Esophagus muscularis mucosa (tissue), 3 donors: ENCODE measurements at regions not wholly inside any gene's neighbourhood (a gene's known extent, or its start where the extent isn't known, plus 50 kb on each side); places are given as distances from the start of the nearest gene placed in this dataset.

ENCODE experiments used
- CTCF ChIP-seq, 3 experiments: fragments of 200-600 bp in 2 of 3; fragments of 450-650 bp in 1 of 3; sonication (generic) in 2 of 3; IDR thresholded peaks; one replicate each; pipeline ENCODE4 v1.5.1; 2017 to 2019; ENCODE audit warnings: antibody characterized with exemption in 3 of 3, mild to moderate bottlenecking in 2 of 3, moderate library complexity in 1 of 3
- POLR2AphosphoS5 ChIP-seq, 2 donors: sonication (generic); formaldehyde crosslinking; IDR thresholded peaks; one replicate each; pipeline ENCODE4 v1.6.1; 2017; ENCODE audit warnings: antibody characterized with exemption in 2 of 2

GRCh38 chr5:124124711-124125229, 612.8 kb downstream of the CSNK1G3 start:
- TF ChIP-seq POLR2AphosphoS5 (IDR thresholded peaks at IDR 0.05) (no peak), CTCF (IDR thresholded peaks at IDR 0.05) (no peak)
